K562 (cell line): ENCODE measurements at regions not wholly inside any gene's neighbourhood (a gene's known extent, or its start where the extent isn't known, plus 50 kb on each side); places are given as distances from the start of the nearest gene placed in this dataset.

Source experiments
- ERF ChIP-seq: fragments of 450-650 bp; formaldehyde crosslinking; IDR thresholded peaks from 2 replicates; pipeline ENCODE4 v1.4.0; 2020; ENCODE audit warnings: mild to moderate bottlenecking, mixed read lengths
- KDM2B ChIP-seq: fragments of 250-450 bp; sonication (Bioruptor Pico); IDR thresholded peaks from 2 replicates; pipeline ENCODE4 v1.8.0; 2021; ENCODE audit warnings: mild to moderate bottlenecking, moderate library complexity
- MCM7 ChIP-seq, 2 experiments: fragments of 450-650 bp; IDR thresholded peaks; 2 replicates each; pipeline ENCODE4 v1.6.1; 2016 to 2018
- POLR2A ChIP-seq: fragments of 450-650 bp; conservative IDR thresholded peaks from 2 replicates; pipeline ENCODE4 v1.6.1; 2016
- RNF2 ChIP-seq: sonication (generic); IDR thresholded peaks from 2 replicates; pipeline ENCODE4 v1.6.1; 2016
- SFPQ ChIP-seq: fragments of 200-400 bp; formaldehyde crosslinking; IDR thresholded peaks from 2 replicates; pipeline ENCODE4 v1.6.1; 2017; ENCODE audit warnings: mild to moderate bottlenecking, low read depth, low read length, moderate library complexity
- SPI1 ChIP-seq: IDR thresholded peaks from 2 replicates; pipeline ENCODE4 v1.6.1; 2011; ENCODE audit warnings: low read depth, low read length, control low read depth, borderline replicate concordance
- SREBF1 ChIP-seq: fragments of 150-350 bp; IDR thresholded peaks from 2 replicates; pipeline ENCODE4 v1.6.1; 2014; ENCODE audit warnings: antibody characterized with exemption, low read depth, low read length, borderline replicate concordance
- TAF7 ChIP-seq: fragments of 450-650 bp; IDR thresholded peaks from 2 replicates; pipeline ENCODE4 v1.6.1; 2016; ENCODE audit warnings: missing genetic modification characterization, missing compliant biosample characterization
- TGIF2 ChIP-seq: sonication (generic); formaldehyde crosslinking; IDR thresholded peaks from 2 replicates; pipeline ENCODE4 v1.8.1; 2022; ENCODE audit warnings: mild to moderate bottlenecking, missing genetic modification reagents, moderate library complexity
- ZNF134 ChIP-seq: fragments of 250-450 bp; sonication (Bioruptor Pico); conservative IDR thresholded peaks from 2 replicates; pipeline ENCODE4 v1.4.0; 2020
- ZNF79 ChIP-seq: fragments of 250-450 bp; sonication (Bioruptor Pico); IDR thresholded peaks from 2 replicates; pipeline ENCODE4 v1.4.0; 2020; ENCODE audit warnings: low read depth, mild to moderate bottlenecking, moderate library complexity
- TF ChIP-seq, protein P1 (sequence below): fragments of 450-650 bp; formaldehyde crosslinking; conservative IDR thresholded peaks from 2 replicates; pipeline ENCODE4 v1.4.0; 2022; ENCODE audit warnings: mild to moderate bottlenecking, missing genetic modification characterization

DNA sequence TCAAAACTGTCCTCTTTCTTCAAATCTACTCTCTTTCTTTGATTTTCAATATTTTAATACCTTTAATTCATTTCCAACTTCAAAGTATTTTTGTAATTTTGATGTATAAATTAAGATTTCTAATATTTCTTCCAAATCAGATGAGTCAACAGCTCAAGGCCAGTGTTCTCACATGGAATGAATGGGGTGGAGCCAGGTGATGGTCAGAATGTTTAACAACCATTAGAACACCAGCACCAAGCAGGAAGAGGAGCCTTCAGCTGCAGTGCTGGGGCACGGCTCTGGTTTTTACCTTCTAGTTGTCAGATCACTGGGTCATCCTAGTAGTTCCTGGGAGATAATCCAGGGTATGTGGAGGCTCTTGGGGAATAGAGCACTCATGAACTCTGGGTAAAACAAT is 494.5 kb upstream of the PDZRN3 start (continued):
- TF ChIP-seq, protein P1, sequence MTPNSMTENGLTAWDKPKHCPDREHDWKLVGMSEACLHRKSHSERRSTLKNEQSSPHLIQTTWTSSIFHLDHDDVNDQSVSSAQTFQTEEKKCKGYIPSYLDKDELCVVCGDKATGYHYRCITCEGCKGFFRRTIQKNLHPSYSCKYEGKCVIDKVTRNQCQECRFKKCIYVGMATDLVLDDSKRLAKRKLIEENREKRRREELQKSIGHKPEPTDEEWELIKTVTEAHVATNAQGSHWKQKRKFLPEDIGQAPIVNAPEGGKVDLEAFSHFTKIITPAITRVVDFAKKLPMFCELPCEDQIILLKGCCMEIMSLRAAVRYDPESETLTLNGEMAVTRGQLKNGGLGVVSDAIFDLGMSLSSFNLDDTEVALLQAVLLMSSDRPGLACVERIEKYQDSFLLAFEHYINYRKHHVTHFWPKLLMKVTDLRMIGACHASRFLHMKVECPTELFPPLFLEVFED (CRISPR knock-in tag), result no peak
- TF ChIP-seq SPI1 (no peak), ZNF79 (no peak), KDM2B (CRISPR knock-in tag) (no peak), ERF (CRISPR knock-in tag) (no peak), MCM7 (IDR thresholded peaks at IDR 0.05) (no peak), SREBF1 (no peak), ZNF134 (CRISPR knock-in tag) (no peak), SFPQ (no peak), TGIF2 (CRISPR knock-in tag) (no peak), RNF2 (no peak), TAF7 (no peak), POLR2A (no peak)
